ENCODE measurements at regions not wholly inside any gene's neighbourhood (a gene's known extent, or its start where the extent isn't known, plus 50 kb on each side); places are given as distances from the start of the nearest gene placed in this dataset.

- no peak for DNase-seq
These were observed 330.9 kb upstream of the COBL start for GRCh38 chr7:51647486-51647885.

- DNase-seq, result no peak
These were observed 329.2 kb upstream of the COBL start for GRCh38 chr7:51645702-51646298.

- no peak for DNase-seq
These were observed 328.6 kb upstream of the COBL start for GRCh38 chr7:51645255-51645654.

GRCh38 chr7:51644216-51644615 is 327.6 kb upstream of the COBL start:
- DNase-seq, result no peak

- DNase-seq, result no peak
These were observed 324.2 kb upstream of the COBL start for GRCh38 chr7:51640841-51641240.

- no peak for DNase-seq
These were observed 323.2 kb upstream of the COBL start for GRCh38 chr7:51639661-51640334.

GRCh38 chr7:51636503-51636902 is 319.9 kb upstream of the COBL start:
- DNase-seq, result no peak

- DNase-seq, result no peak
These were observed 319.2 kb upstream of the COBL start for GRCh38 chr7:51635775-51636174.

GRCh38 chr7:51634538-51634937 is 317.9 kb upstream of the COBL start:
- no peak for DNase-seq

- no peak for DNase-seq
These were observed 317.4 kb upstream of the COBL start for GRCh38 chr7:51634025-51634424.

GRCh38 chr7:51633596-51633995 is 317.0 kb upstream of the COBL start:
- DNase-seq, result no peak

- DNase-seq, result no peak
These were observed 316.4 kb upstream of the COBL start for GRCh38 chr7:51633006-51633405.

GRCh38 chr7:51630933-51631332 is 314.3 kb upstream of the COBL start:
- DNase-seq, result no peak

GRCh38 chr7:51629206-51629605 is 312.6 kb upstream of the COBL start:
- no peak for DNase-seq

- no peak for DNase-seq
These were observed 305.3 kb upstream of the COBL start for GRCh38 chr7:51621956-51622355.

GRCh38 chr7:51620706-51621105 is 304.1 kb upstream of the COBL start:
- DNase-seq, result no peak

GRCh38 chr7:51619880-51620279 is 303.3 kb upstream of the COBL start:
- DNase-seq, result no peak

GRCh38 chr7:51617686-51618085 is 301.1 kb upstream of the COBL start:
- no peak for DNase-seq

- no peak for DNase-seq
These were observed 297.3 kb upstream of the COBL start for GRCh38 chr7:51613911-51614357.

GRCh38 chr7:51611937-51612336 is 295.3 kb upstream of the COBL start:
- DNase-seq, result no peak

GRCh38 chr7:51607447-51607846 is 290.8 kb upstream of the COBL start:
- DNase-seq, result no peak

- DNase-seq, result no peak
These were observed 290.1 kb upstream of the COBL start for GRCh38 chr7:51606601-51607154.

GRCh38 chr7:51602376-51602775 is 285.8 kb upstream of the COBL start:
- no peak for DNase-seq

- no peak for DNase-seq
These were observed 284.9 kb upstream of the COBL start for GRCh38 chr7:51601461-51601860.
